ENCODE measurements at regions not wholly inside any gene's neighbourhood (a gene's known extent, or its start where the extent isn't known, plus 50 kb on each side); places are given as distances from the start of the nearest gene placed in this dataset.
"Not testable (repeated sequence)": the region's sequence is repeated elsewhere in the genome, so short reads cannot be mapped to it uniquely, and the experiment has no call there.

DNA sequence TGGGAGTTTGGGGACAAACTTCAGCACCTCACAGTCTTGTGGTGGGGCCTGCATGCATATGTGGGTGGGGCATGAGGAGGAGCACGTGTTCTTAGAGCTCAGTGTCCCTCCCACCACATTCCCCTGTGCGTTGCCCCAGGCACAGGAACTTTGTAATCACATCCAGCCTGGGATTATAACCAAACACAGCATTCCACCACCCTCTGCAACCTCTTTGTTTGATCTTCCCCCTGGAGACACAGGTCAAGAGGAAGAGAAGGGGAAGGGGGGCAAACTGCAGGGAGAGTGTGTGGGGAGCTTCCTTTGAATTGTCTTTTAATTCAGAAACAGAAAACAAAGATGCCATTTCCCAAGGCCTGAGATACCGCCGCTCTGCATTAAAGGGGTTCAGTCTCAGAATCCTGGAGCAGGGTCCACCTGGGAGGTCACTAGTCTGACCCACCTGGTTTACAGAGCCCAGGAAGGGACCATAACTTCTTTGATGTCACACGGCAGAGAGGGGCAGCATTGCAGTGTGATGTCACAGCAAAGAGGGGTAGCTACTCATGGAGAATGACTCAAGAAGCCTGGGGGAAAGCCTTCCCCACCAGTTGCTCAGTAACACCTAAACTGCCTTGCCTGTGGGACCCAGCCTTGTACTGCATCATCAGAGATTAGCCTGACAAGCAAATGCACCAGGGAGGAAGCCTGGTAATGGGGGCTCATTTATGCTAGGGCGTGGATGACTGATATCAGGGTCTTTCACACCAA is 106.3 kb upstream of the RNU6-1 start:
- DNase-seq (ENCODE audit: low spot score) = peak; percentile 89

DNA sequence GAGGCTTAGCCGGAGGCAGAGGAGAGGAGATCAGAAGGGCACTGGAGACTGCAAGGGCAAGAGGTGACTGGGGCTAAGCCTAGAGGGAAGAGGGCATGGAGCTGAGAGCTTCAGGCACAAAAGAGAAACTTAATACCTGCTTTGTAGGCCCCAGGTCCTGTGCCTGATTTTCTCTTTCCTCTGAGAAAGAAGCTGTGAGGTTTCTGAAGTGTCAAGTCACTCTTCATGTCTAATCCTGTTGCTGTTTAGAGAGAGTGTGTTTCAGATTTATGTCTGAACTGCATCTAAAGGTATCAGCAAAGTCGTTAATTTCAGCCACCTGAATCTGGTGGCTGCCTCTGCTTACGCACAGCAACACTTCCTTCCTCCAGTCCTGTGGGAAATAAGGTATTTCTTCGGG is 106.9 kb upstream of the RNU6-1 start:
- DNase-seq (ENCODE audit: low spot score) = peak; percentile 21

DNA sequence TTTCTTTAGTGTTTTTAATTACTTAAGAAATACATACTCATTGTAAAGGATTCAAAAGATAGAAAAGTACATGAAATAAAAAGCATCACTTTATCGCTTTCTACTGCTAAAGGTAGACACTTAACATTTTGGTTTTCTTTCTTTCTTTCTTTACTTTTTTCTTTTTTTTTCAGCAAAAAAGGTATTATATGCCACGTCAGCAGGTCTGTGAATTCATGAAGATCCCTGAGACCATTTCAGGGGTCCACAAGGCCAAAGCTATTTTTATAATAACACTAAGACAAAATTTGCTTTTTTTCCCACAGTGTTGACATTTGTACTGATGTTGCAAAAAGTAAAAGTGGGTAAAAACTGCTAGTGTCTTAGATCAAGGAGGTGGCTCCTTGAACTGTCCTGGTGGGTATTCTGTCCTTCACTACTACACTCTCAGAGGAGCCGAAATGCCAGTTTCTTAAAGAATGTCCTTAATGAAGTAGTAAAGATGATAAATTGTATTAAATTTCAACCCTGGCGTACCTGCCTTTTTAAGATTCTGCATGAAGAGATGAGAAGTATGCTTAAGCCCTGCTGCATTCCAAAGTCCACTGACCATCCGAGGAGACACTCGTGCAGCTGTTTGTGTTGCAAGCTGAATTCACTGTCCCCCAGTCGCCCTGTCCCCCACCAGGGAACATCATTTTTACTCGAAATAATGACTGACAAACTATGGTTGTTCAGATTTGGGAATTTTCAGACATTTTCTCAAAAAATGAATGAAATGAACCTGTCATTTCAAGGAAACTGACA is 106.7 kb upstream of the PIAS1 start:
- no peak for DNase-seq (ENCODE audit: low spot score)

DNA sequence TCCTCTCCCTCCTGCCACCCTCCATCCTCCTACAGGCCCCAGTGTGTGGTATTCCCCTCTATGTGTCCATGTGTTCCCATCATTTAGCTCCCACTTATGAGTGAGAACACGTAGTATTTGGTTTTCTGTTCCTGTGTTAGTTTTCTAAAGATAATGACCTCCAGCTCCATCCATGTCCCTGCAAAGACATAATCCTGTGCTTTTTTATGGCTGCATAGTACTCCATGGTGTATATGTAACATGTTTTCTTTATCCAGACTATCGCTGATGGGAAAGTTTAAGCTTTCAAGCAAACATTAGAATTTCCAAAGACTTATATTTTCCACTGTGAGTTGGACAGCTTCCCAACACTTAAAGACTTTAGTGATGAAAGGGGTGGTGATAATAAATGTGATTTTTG is 105.9 kb upstream of the PIAS1 start:
- DNase-seq (ENCODE audit: low spot score) = no peak

GRCh38 chr15:67951187-67951586 is 102.9 kb upstream of the PIAS1 start:
- DNase-seq (ENCODE audit: low spot score) = not testable (repeated sequence)

GRCh38 chr15:67953299-67953698 is 100.8 kb upstream of the PIAS1 start:
- no peak for DNase-seq (ENCODE audit: low spot score)

DNA sequence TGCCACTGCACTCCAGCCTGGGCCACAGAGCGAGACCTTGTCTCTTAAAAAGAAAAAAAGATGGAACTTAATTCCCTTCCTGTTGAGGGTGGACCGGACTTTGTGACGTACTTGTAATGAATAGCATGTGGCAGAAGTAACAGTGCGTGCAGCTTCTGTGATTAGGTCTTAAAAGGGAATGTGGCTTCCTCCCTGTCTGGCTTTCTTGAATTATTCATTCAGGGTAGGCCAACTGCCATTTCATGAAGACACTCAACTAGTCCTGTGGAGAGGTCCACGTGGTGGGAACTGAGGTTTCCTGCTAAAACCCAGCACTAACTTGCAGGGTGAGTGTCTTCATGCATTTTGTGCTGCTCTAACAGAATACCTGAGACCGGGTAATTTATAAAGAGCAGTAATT is 98.9 kb upstream of the PIAS1 start:
- DNase-seq (ENCODE audit: low spot score) = no peak

DNA sequence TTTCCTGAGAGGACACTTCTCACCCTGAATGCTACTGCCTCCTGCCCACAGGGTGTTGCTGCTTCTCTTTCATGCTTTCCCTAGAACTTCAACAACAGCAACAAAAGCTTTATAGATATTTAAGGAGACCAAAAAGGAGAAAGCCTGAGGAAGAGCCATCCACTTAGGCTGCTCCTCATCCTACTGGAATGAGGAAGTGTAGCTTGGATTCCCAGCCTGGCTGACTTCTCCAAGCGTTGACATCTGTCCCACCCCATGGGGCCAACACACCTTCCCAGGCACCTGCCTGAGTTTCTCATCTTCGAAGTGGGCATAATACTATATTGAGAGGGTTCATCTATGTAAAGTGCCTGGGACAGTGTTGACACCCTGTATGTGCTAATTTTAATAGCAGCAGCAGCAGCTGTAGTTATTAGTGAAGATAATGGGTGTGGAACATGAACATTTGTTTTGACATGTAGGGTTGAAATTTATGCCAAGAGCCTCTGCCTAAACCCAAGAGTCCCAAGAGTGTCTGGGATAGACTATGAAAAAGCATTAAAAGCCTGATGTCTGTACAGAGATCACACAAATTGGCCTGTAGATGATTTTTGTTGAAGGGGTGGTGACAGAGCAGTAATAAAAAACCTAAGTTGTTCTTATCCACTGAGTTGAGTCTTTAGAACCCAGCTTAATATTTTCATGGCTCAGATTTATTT is 96.5 kb upstream of the PIAS1 start:
- DNase-seq (ENCODE audit: low spot score) = no peak

DNA sequence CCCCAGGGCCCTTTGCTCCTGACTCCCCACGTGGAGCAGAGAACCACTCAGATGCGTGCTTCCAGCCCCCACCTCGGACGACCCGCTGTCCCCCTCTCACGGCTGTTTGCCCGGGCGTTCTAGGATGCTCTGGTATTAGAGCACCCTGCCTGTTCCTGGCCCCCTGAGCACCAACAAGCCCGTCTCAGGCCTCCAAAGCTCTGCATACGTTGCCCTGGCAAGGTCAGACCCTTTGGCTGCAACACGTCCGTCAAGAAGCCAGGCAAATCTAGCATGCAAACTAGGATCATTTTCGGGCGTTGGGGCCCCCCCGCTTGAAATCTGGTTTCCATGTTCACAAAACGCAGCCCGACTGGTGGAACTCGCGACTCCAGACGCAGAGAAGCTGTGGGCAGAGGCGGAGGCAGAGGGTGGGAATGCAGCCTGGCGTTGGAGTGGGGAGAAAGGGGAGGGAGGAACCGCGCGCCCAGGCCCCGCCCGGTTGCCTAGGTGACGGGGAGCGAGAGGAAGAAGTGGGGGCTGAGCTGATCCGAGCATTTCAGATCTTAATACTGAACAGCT is 86.2 kb upstream of the PIAS1 start:
- peak; percentile 41 for DNase-seq (ENCODE audit: low spot score)

DNA sequence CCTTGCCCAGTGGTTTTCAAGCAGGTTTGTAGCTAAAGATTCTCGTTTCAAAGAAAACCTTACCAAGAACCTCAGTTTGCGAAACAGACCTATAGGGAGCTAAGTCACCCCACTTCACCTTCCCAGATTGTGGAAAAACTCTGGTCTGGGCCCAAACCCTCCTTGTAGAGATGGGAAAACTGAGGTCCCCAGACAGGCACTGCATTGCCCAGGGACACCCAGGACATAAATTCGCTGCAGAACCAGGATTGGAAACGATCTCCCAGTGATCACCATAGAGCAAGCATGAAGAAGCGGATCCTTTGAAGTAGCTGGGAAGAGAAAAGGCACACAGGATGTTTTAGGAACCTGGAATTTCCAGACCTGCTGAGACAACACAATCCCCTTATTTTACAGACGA is 85.6 kb upstream of the PIAS1 start:
- no peak for DNase-seq (ENCODE audit: low spot score)

DNA sequence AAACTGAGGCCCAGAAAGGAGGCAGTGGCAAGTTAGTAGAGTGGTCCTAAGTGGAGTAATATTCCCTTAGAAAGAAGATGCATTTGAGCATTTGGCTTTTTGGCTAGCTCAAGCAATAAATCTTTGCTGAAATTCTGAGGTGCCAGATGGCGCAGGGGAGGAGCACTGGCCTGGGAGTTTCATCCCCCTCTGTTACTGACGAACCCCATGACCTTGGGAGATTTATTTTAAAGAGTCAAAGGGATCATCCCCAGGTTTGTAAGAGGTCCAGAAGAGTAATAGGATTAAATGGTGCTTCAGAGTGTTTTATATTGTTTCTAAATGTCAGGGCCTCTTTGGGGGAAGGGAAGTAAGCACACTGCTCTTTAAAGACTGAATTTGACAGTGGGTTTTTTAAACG is 85.1 kb upstream of the PIAS1 start:
- DNase-seq (ENCODE audit: low spot score) = no peak

GRCh38 chr15:67969892-67970291 is 84.2 kb upstream of the PIAS1 start:
- DNase-seq (ENCODE audit: low spot score) = no peak

- DNase-seq (ENCODE audit: low spot score) = no peak
Observed at GRCh38 chr15:67972377-67972776, 81.7 kb upstream of the PIAS1 start.

DNA sequence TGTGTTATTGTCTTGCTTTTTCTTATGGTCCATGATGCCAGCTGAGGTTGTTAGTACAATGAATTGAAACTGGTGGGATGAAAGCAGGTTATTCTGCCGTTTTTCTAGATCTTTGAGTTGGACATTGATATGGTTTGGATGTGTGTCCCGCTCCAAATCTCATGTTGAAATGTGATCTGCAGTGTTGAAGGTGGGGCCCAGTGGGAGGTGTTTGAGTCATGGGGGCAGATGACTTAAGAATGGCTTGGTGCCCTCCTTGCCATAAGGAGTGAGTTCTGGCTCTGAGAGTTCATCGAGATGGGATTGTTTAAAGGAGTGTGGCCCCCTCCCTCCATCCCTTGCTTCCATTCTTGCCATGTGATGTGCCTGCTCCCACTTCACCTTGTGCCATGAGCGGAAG is 80.3 kb upstream of the PIAS1 start:
- no peak for DNase-seq (ENCODE audit: low spot score)

DNA sequence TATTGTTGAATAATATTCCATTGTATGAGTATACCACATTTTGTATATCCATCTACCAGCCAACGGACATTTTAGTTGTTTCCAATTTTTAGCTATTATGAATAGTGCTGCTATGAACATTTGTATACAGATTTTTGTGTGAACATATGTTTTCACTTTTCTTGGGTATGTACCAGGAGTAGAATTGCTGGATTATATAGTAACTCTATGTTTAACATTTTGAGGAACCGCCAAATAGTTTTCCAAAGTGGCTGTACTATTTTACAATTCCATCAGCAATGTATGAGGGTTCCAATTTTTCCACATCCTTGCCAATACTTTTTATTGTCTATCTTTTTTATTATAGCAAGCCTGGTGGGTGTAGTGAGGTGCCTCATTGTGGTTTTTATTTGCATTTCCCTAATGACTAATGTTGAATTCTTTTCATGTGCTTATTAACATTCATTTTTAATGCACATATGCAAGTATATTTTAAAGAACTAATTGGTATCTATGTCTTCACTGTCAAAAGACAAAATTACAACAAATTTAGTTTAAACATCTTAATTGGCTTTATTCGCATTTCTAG is 77.5 kb upstream of the PIAS1 start:
- no peak for DNase-seq (ENCODE audit: low spot score)

DNA sequence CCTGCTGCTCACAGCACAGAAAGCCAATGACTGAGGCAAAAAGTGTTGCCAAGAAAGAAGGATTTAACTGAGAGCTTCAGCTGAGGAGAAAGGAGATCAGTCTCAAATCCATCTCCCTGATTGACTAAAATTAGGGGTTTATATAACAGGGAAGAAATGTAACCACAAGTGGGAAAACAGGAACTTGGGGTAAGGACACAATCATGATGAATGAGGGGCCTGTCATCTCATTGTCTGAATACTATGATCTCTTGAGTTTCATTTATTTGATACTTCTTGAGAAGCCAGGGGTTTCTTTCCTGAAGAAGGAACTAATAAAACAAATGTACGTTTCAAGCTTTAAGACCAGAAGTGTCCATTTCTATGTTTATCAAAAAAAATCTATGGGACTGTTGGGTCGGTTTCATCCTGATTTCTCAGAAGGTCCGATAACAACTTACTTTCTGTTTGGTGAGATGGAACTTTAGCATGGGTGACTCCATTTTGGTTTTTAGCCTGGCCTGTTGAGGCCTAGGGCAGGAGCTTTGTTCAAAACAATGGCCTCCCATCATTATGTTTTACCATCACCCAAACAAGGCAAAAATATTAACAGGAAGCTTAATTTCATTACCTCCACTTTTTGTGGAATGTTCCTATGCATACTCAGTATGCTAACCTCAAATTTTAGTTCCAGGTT is 76.6 kb upstream of the PIAS1 start:
- DNase-seq (ENCODE audit: low spot score) = no peak

- no peak for DNase-seq (ENCODE audit: low spot score)
Observed at GRCh38 chr15:67979281-67979680, 74.8 kb upstream of the PIAS1 start.

DNA sequence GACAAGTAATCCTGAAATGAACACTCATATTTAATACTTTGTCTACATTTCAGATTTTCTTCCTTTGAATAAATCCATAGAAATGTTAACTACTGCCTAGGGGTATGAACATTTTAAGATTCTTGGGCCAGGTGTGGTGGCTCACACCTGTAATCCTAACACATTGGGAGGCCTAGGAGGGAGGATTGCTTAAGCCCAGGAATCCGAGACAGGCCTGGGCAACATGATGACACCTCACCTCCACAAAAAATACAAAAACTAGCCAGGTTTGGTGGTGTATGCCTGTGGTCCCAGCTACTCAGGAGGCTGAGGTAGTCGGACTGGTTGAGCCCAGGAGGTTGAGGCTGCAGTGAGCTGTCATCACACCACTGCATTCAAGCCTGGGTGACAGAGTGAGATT is 73.9 kb upstream of the PIAS1 start:
- DNase-seq (ENCODE audit: low spot score) = no peak

GRCh38 chr15:67980773-67981685 is 73.1 kb upstream of the PIAS1 start:
- no peak for DNase-seq (ENCODE audit: low spot score)

DNA sequence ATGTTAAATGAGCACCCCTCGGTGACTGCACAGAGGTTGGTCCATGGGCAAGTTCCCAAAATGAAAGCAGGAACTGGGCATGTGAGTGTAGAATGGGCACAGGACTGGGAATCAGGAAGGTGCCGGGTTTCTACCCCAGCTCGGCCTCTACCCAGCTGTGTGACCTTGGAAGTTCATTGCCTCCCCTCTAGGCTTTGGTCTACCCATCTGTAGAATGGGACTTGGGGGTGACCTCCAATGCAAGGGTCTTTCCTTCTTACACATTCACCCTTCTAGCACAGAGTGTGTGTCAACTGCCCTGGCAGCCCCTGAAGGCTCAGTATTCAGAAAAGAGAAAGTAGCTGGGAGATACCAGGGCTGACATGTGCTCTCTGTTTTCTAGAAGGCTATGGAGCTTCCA is 72.3 kb upstream of the PIAS1 start:
- DNase-seq (ENCODE audit: low spot score) = no peak

- no peak for DNase-seq (ENCODE audit: low spot score)
Observed at GRCh38 chr15:67991706-67992105, 62.4 kb upstream of the PIAS1 start.

All from SW480 (cell line).